Epithelial cell of proximal tubule (primary cell): ENCODE measurements at regions not wholly inside any gene's neighbourhood (a gene's known extent, or its start where the extent isn't known, plus 50 kb on each side); places are given as distances from the start of the nearest gene placed in this dataset.
"Not testable (repeated sequence)": the region's sequence is repeated elsewhere in the genome, so short reads cannot be mapped to it uniquely, and the experiment has no call there.

Source experiments
- DNase-seq: peaks from one replicate; pipeline ENCODE4 v3.0.0-alpha.2; 2011; ENCODE audit warnings: low read depth
- H3K4me3 ChIP-seq: 2 replicates; pipeline ENCODE4 v1.5.1; 2011; ENCODE audit warnings: low read depth, mild to moderate bottlenecking, low read length
- TF ChIP-seq, protein P1 (sequence below): conservative IDR thresholded peaks from 2 replicates; pipeline ENCODE4 v1.5.1; 2012; ENCODE audit warnings: low read depth, mild to moderate bottlenecking, low read length

DNA sequence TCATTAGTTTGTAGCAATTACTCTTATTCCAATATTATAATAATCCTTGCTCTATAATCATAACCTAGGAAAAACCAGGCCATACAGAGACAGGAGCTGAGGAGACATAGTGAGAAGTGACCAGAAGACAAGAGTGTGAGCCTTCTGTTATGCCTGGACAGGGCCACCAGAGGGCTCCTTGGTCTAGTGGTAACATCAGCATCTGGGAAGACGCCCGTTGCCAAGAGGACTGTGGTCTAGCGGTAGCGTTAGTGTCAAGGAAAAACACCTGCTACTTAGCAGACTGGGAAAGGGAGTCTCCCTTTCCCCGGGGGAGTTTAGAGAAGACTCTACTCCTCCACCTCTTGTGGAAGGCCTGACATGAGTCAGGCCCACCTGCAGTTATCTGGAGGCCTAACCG lies 97.0 kb downstream of the F11 start:
- TF ChIP-seq, protein P1, sequence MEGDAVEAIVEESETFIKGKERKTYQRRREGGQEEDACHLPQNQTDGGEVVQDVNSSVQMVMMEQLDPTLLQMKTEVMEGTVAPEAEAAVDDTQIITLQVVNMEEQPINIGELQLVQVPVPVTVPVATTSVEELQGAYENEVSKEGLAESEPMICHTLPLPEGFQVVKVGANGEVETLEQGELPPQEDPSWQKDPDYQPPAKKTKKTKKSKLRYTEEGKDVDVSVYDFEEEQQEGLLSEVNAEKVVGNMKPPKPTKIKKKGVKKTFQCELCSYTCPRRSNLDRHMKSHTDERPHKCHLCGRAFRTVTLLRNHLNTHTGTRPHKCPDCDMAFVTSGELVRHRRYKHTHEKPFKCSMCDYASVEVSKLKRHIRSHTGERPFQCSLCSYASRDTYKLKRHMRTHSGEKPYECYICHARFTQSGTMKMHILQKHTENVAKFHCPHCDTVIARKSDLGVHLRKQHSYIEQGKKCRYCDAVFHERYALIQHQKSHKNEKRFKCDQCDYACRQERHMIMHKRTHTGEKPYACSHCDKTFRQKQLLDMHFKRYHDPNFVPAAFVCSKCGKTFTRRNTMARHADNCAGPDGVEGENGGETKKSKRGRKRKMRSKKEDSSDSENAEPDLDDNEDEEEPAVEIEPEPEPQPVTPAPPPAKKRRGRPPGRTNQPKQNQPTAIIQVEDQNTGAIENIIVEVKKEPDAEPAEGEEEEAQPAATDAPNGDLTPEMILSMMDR, result peak; percentile 11
- DNase-seq, H3K4me3 ChIP-seq: not testable (repeated sequence)

GRCh38 chr4:186360551-186360950 lies 94.6 kb downstream of the F11 start:
- DNase-seq, result no peak
- TF ChIP-seq, protein P1, result no peak
- no peak overlapping the region for H3K4me3 ChIP-seq

GRCh38 chr4:186351668-186352194 lies 85.7 kb downstream of the F11 start:
- TF ChIP-seq, protein P1, result no peak
- DNase-seq, result no peak
- no peak overlapping the region for H3K4me3 ChIP-seq

DNA sequence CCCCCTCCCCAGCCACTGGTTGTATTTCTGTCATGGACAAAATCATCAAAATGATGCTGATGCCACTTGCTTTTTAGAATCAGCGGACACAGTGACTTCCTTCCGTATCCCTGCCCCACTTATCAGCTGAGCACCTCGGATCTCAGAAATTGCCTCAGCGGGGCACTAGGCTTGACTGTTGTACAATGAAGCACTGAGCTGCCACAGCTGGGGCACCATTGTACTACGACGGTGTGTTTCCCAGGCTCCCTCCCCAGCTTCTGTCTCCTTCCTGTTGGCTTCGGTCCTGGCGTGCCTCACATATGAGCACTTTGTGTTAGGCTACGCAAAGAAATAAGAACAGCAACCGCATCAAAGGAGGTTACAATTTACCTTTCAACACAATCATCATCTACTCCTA lies 82.4 kb downstream of the F11 start:
- TF ChIP-seq, protein P1, result no peak
- H3K4me3 ChIP-seq, result no peak overlapping the region
- DNase-seq, result no peak

GRCh38 chr4:186347743-186348142 lies 81.8 kb downstream of the F11 start:
- TF ChIP-seq, protein P1, result no peak
- no peak for DNase-seq
- no peak overlapping the region for H3K4me3 ChIP-seq

DNA sequence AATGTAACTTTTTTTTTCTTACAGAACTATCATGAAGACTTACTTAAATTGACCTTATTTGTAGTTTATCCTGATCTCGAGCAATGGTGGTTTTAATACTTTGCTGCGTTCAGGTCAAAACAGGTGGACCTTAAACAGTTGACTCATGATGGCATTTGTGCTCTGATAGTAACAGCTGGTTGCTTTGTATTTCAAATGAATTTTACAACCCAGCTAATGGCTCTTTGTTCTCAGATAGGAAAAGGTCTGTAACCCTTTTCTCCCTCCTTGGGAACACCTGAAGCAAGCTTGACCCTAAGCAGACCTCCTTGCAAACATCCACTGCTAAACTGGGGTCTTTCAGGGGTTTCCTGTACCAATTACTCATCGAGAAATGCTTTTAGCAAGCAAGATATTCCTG lies 79.2 kb downstream of the F11 start:
- H3K4me3 ChIP-seq, result no peak overlapping the region
- TF ChIP-seq, protein P1, result no peak
- DNase-seq, result no peak

DNA sequence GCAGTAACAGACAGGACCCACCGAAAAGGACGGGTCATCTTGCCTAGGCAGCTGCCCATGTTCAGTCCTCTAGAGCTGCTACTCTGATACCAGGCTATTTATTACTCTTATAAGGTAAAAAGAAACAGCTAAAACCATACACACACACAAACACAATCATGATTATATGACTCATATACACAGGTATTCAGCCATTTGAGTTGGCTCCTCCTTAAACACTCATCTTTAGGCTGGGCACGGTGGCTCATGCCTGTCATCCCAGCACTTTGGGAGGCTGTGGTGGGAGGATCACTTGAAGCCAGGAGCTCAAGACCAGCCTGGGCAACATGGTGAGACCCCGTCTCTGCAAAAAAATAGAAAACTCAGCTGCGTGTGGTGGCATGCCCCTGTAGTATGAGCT lies 76.6 kb downstream of the F11 start:
- no peak for DNase-seq
- H3K4me3 ChIP-seq, result no peak overlapping the region
- TF ChIP-seq, protein P1, result no peak
